ENCODE measurements at regions not wholly inside any gene's neighbourhood (a gene's known extent, or its start where the extent isn't known, plus 50 kb on each side); places are given as distances from the start of the nearest gene placed in this dataset.

DNA sequence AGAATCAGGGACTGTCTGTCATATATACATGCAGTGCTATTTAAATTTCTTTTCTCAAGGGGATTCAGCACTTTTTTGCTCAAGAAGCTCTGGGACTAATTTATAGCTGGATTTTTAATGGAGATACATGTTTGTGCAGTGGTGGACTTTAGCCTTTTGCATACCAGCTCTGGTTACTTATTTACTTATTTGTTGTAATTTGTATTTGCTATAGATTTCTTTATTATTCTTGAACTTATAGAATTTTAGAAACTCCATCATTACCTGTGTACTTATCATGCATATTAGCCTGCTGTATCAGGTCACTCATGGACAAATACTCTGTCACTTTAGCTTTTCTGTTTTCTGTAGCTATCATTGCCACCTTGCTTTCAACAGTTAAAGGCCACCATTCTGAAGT is 1296.9 kb upstream of the TMPRSS15 start:
- Histone ChIP-seq H3K9me3 (no peaks in the 10 kb centered on the region), H3K4me3 (no peak overlapping the region), H3K36me3 (ENCODE audit: low read depth) (no peaks in the 10 kb centered on the region), H3K4me1 (ENCODE audit: low read depth) (no peaks in the 10 kb centered on the region)
- ATAC-seq (no peak), DNase-seq (no peak)
- intact Hi-C loops (cut with DNase I, micrococcal nuclease): no loop called here
- TF ChIP-seq CTCF (IDR thresholded peaks at IDR 0.05): no peak

DNA sequence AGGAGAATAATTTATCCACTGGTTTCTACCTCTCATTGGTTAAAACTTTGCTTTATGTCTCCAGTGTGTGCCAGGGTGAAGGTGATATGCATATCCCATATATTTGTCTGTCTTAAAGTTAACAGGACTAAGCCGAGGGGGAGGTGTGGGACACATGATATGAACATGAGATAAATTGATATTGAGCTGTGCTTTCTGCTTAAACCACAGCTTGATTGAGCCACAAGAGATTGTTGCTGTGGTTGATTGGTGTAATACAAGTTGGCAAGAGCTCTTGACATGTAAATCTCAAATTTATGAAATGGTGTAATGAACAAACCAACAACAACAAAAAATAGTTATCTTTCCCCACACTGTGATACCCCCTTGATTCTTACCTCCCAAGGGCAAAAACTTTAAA is 1295.5 kb upstream of the NCAM2 start:
- Histone ChIP-seq H3K9me3 (peaks cover 4% of the 10 kb centered on the region), H3K4me1 (ENCODE audit: low read depth) (no peaks in the 10 kb centered on the region), H3K36me3 (ENCODE audit: low read depth) (no peaks in the 10 kb centered on the region), H3K4me3 (no peak overlapping the region)
- DNase-seq (no peak), ATAC-seq (no peak)
- intact Hi-C loops (cut with DNase I, micrococcal nuclease): no loop called here
- no peak for TF ChIP-seq CTCF (IDR thresholded peaks at IDR 0.05)

DNA sequence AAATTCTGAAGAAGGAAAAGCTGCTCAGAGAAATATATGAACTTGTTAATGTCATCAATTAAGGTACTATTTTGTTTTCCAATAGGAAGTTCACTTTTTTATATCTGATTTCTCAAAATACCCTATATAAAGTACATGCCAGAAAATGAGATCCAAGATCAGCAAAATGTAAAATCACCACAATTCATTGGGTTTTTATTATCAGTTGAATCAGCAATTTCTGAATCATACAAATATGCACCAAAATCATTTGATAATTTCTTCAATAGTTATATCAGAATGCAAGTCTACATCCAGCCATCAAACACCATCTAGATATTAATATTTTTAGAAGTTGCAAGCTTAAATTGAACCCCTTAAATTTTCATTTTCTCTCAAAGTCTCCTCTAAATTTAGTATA is 1293.4 kb upstream of the NCAM2 start:
- no peak overlapping the region for H3K4me3 ChIP-seq
- TF ChIP-seq CTCF (IDR thresholded peaks at IDR 0.05): no peak
- H3K9me3 ChIP-seq: peaks cover 5% of the 10 kb centered on the region
- intact Hi-C loops (cut with DNase I, micrococcal nuclease): no loop called here
- H3K4me1 ChIP-seq (ENCODE audit: low read depth): no peaks in the 10 kb centered on the region
- H3K36me3 ChIP-seq (ENCODE audit: low read depth): no peaks in the 10 kb centered on the region
- DNase-seq: no peak
- no peak for ATAC-seq

- no peaks in the 10 kb centered on the region for H3K36me3 ChIP-seq (ENCODE audit: low read depth)
- no peak for ATAC-seq
- no peaks in the 10 kb centered on the region for H3K4me1 ChIP-seq (ENCODE audit: low read depth)
- H3K9me3 ChIP-seq: peaks cover 4% of the 10 kb centered on the region
- no peak for DNase-seq
- intact Hi-C loops (cut with DNase I, micrococcal nuclease): no loop called here
- TF ChIP-seq CTCF (IDR thresholded peaks at IDR 0.05): no peak
- no peak overlapping the region for H3K4me3 ChIP-seq
Measured at GRCh38 chr21:19712441-19712840, 1285.8 kb upstream of the NCAM2 start.

GRCh38 chr21:19713313-19713712 is 1284.9 kb upstream of the NCAM2 start:
- H3K4me1 ChIP-seq (ENCODE audit: low read depth): no peaks in the 10 kb centered on the region
- DNase-seq (no peak), ATAC-seq (no peak)
- no peak for TF ChIP-seq CTCF (IDR thresholded peaks at IDR 0.05)
- no peaks in the 10 kb centered on the region for H3K9me3 ChIP-seq
- no peaks in the 10 kb centered on the region for H3K36me3 ChIP-seq (ENCODE audit: low read depth)
- no peak overlapping the region for H3K4me3 ChIP-seq
- intact Hi-C loops (cut with DNase I, micrococcal nuclease): no loop called here

- Histone ChIP-seq H3K4me1 (ENCODE audit: low read depth) (no peaks in the 10 kb centered on the region), H3K36me3 (ENCODE audit: low read depth) (no peaks in the 10 kb centered on the region), H3K9me3 (peaks cover 2% of the 10 kb centered on the region), H3K4me3 (no peak overlapping the region)
- ATAC-seq (no peak), DNase-seq (no peak)
- intact Hi-C loops (cut with DNase I, micrococcal nuclease): no loop called here
- no peak for TF ChIP-seq CTCF (IDR thresholded peaks at IDR 0.05)
Measured at GRCh38 chr21:19724081-19724480, 1274.1 kb upstream of the NCAM2 start.
